Stimulated activated CD4-positive, alpha-beta T cell treated with anti-CD3 and anti-CD28 coated beads, Interleukin-1b, Interleukin-23, amount 100 ng/mL, for 48 hours (primary cell): ENCODE measurements at regions not wholly inside any gene's neighbourhood (a gene's known extent, or its start where the extent isn't known, plus 50 kb on each side); places are given as distances from the start of the nearest gene placed in this dataset.
A peak's percentile ranks its signal among the peaks of the same experiment; 100 is the strongest.
"Not testable (repeated sequence)": the region's sequence is repeated elsewhere in the genome, so short reads cannot be mapped to it uniquely, and the experiment has no call there.

Source experiments
- DNase-seq: peaks from one replicate; pipeline ENCODE4 v3.0.0-alpha.2; 2020

DNA sequence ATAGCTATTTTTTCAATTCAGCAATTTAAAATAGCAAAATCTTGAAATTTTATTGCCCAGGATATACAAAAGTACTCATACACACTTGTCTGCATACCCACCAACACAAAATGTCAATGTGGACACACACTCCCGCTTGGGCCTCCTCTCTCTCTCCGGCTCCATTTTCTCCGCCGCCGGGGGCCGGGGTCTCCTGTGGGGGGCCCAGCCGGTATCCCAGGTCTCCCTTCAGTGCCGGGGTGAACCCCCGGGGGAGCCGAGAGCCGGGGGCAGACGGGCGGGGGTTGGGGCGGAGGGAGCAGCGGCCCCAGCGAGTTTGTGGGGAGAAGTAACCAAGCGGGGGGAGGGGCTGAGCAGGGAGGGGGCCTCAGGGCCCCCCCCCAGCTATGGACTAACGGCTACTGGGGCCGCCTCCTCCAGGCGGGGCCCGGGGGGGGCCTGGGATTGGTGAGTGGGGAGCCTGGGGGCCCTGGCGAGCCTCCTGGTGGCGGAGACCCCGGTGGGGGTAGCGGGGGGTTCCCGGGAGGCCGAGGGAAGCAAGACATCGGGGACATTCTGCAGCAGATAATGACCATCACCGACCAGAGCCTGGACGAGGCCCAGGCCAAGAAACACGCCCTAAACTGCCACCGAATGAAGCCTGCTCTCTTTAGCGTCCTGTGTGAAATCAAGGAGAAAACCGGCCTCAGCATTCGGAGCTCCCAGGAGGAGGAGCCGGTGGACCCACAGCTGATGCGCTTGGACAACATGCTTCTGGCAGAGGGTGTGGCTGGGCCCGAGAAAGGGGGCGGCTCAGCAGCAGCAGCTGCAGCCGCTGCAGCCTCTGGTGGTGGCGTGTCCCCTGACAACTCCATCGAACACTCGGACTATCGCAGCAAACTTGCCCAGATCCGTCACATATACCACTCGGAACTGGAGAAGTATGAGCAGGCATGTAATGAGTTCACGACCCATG lies 56.6 kb downstream of the CHST2 start:
- not testable (repeated sequence) for DNase-seq

DNA sequence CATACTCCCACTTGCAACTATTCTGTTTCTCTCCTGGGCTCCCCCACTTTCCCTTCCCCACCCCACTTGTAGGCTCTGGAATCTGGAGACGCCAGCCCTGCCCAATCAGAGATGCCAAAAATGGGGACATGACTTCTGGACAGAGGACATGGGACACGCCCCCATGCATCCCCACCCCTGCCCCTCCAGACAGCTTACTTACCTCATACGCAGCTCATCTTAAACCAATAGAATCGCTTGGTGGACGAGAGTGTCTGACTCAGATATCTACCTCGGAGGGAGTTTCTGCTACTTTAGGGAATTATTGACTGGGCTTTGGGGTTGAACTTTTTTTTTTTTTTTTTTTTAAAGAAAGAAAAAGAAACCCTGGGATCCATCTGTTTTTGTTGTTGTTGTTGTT lies 58.4 kb downstream of the CHST2 start:
- DNase-seq, result not testable (repeated sequence)

DNA sequence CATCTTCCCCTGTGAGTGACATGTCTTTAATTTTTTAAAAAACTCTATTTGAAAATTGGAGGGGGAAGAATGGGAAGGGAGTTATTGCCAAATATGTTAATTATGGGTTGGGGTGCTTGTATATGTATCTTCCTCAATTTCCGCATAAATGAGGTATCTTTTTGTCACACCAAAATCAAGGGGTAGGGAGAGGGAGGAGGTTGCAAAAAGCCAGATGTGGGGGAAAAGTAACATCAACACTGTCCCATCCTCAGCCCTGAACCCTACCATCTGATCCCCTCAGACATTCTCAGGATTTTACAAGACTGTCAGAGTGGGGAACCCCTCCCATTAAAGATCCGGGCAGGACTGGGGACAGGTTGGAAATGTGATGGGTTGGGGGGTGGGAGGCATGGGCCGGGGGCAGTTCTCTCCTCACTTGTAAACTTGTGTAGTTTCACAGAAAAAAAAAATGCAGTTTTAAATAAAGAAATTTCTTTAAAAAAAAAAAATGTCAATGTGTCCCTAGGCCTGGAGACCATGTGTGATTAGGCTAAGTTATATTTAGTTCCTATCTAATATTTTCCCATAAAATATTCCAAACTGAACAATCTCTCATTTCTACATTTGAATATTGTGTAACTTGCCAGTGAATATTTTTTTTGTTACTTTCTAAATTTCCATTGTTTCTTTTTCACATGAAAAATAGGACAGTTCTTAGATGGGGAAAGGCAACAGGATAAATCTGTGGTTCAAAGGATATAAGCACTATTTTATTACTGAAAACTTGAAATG lies 59.4 kb downstream of the CHST2 start:
- DNase-seq, result not testable (repeated sequence)

DNA sequence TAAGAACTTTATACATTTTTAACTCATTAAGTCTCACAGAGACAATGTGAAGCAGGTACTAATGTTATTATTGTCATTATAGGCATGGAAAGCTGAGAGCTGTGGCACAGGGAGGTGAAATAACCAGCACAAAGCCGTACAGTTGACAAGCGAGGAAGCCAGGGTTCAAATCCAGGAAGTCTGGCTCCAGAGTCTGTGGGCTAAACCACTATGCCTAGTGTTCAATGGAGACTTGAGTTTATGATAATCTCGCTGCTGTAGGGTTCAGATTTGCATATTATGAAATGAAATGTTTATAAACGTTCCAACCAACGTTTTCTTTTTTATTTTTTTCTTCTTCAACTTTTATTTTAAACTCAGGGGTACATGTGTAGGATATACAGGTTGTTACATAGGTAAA lies 60.0 kb downstream of the CHST2 start:
- no peak for DNase-seq

DNA sequence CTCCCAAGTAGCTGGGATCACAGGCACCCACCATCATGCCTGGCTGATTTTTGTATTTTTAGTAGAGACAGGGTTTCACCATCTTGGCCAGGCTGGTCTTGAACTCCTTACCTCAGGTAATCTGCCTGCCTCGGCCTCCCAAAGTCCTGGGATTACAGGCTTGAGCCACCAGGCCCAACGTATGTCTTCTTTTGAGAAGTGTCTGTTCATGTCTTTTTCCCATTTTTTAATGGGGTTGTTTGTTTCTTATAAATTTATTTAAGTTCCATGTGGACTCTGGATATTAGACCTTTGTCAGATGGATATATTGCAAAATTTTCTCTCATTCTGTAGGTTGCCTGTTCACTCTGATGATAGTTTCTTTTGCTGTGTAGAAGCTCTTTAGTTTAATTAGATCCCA lies 61.3 kb downstream of the CHST2 start:
- not testable (repeated sequence) for DNase-seq

DNA sequence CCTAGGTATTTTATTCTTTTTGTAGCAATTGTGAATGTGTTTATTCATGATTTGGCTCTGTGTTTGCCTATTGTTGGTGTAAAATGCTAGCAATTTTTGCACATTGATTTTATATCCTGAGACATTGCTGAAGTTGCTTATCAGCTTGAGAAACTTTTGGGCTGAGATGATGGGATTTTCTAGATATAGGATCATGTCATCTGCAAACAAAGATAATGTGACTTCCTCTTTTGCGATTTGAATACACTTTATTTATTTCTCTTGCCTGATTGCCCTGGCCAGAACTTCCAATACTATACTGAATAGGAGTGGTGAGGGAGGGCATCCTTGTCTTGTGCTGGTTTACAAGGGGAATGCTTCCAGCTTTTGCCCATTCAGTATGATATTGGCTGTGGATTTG lies 62.4 kb downstream of the CHST2 start:
- DNase-seq, result not testable (repeated sequence)

DNA sequence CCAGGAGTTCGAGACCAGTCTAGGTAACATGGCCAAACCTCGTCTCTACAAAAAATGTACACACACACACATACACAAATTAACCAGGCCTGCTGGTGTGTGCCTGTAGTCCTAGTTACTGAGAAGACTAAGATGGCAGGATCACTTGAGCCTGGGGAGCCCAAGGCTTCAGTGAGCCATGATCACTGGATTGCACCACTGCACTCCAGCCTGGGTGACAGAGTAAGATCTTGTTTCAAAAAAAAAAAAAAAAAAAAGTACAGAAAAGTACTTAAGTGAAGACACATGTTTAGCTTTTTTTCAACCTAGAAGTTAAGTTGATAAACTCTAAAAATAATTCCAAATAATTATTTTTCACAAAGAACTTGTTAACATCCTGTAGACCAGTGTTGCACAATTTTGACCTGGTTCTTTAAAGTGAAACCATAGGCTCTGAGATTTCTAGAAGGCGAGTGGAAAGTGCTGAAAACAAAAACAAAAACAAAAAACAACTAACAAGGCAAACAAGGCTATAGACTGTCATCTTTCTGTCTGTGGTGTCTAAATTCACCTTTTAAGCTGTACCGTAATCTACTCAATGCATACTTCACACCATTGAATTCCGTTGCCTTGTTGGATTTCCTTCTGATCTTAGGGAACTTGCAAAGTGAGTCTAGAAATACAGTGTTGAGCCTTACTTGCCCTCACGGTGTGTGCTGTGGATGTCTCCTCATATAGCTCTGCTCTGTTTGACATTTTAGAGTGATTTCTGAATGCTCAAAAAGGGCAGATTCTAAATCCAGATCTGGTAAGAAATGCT lies 63.5 kb downstream of the CHST2 start:
- DNase-seq, result no peak

DNA sequence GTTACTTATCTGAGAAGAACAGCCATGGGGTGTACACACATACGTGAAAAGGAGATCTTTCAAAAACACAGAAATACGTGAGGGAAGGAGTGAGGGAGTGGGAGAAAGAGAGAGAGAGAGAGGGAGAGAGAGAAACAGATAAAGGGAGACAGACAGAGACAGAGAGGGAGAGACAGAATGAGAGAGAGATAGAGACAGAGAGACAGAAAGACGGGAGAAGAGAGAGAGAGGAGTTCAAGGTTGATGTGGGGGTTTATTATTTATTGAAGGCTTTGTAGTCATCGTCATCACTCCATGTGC lies 64.0 kb downstream of the CHST2 start:
- no peak for DNase-seq

DNA sequence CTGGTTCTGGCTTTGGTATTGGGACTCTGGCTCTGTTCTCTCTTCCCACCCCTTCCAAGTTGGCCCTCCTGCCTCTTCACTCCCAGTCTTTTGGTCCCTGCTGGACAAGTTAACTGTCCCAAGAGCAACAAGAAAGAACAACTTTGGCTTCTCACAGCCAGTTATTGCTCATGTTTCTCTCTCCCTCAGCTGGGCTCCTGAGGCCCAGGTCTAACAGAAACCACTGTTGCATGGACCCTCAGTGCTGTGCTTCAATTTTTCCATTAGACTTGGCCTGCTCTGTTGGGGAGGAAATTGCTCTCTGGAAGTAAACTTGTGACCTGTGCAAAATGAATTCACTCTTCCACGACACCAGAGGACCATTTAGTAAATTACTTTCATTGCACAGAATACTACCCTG lies 64.5 kb downstream of the CHST2 start:
- DNase-seq, result no peak

DNA sequence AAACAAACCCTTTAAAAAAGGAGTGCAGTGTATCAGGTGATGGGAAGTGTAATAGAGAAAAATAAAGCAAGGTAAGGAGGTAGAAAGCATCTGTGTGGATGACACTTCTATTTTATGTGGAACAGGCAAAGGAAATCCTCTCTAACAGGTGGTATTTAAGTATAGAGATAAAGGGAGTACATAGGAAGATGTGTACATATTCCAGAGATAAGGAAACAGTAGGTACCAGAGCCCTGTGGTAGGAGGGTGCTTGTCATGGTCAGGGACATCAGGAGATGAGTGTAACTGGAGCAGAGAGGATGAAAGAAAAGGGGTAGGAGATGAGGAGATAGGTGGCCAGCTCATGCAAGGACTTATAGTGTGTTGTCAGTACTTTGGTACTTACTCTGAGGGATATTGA lies 65.8 kb downstream of the CHST2 start:
- DNase-seq, result no peak

DNA sequence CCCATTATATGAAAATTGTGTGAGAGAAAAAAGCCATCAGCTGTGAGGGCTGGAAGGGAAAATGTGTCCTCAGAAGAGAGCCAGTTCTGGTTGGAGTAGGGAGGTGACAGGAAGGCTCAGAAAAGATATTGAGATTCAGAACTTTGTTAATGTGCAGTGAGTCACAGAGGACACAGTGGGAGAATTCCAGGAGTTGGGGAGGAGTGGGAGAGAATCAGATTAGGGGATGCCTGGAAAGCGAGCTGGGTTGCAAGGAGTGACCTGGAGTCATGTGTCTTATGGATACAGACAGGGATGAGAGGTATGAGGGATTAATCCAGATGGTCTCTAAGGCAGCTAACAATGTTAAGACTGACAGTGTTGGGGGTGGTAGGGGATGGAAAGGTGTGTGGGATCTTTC lies 67.5 kb downstream of the CHST2 start:
- no peak for DNase-seq

DNA sequence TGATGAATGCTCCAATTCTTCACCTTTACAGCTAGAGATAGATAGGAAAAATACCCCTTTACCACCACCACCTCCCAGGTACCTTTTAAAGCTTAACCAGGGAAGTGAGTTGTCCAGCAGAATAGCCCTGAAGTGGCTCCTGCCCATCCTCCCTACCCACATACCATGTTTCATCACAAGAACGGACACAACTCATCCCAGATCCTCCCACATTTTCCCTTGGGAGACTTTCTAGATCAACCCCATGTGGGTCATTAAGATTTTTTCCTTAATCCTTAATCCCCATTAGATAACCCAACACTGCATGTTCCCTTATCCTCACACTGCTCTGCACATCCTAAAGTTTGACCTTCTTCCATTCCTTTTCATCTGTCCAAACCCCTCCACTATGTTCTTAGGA lies 69.3 kb downstream of the CHST2 start:
- no peak for DNase-seq

DNA sequence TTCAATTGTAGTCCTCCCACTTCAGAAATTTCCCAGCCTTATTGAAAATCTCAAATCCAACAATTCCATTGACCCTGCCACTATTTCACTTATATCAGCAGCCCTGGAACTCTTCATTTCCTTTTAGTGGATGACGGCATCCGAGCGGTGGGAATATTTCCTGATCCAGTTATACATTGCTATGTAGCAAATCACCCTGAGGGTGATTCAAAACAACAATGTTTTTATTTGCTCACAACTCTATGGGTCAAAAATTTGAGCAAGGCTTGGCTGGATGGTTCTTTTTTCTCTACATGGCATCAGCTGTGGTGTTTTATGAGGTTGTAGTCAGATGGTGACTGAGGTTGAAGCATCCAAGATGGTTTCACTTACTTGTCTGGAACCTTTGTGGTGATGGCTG lies 70.5 kb downstream of the CHST2 start:
- DNase-seq, result no peak

DNA sequence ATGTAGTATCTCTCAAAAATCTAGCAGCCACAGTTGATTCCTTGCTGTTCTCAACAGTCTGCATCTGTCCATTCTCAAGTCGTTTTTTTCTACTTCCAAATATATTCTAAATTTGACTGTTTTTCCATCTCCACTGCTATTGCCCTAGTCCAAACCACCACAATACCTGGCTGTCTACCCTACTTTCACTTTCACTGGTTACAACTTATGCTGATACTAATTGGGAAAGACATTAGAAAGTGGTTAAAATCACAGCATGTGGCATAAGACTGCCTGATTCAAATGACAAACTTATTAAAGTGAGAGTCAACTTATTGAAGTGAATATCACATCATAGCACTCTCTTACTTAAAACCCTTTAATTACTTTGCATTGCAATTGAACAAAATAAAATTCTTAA lies 72.6 kb downstream of the CHST2 start:
- DNase-seq, result no peak

DNA sequence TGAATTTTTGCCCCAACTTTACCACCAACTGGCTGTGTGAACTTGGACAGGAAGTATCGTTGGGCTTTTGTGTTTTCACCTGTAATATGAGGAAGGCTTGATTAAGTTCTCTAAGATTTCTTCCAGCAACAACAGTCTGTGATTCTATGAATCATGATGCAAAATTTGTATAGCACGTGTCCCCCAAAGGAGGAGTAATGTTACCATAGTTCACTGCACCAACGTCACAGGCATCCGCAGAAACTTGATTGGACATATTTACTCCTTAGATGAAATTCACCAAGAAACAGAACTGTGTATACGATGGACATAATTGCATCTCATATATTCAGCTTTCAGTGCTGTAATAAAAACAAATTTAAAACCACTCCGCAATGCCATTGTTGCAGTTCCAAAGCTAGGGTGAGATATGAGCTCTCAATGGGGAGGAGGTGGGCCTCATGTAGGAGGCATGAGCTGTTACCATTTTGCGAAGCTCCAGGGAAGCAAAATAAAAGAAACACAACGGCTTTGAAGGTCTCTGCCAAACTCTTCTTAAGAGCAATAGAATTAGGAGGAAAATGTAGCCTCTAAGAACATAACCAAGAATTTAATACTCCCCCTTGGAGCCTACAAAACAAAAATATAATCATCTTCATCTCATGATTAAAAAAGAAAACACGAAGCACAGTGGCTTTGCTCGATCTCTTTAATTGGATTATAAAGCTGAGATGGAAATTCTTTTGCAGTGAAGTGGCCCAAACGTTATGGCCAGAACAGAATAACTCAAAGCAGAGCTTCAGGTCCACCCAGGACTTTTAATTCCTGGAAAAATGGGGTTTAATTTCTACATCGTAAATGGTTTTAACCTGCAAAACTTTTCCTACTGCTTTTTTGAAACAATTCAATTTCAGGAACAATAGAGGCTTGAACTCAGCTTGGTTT lies 80.7 kb downstream of the CHST2 start:
- DNase-seq, result no peak

DNA sequence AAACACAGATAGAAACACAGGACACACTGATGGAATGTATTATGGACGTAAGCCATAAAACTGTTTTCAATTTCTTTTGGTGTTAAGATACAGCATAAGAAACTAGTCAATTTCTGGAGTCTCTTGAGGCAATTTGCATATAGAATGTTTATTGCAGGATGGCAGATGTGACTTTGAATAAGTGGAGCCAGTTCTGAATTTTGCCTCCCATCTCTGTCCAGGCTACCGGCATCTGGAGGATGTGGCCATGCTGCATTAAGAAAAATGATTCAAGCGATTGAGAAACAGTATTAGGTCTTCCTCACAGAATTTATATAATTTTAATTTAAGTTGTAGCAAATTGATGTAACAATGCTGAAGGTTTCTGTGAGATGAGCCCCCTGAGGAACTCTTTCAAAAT lies 81.5 kb downstream of the CHST2 start:
- DNase-seq, result no peak

DNA sequence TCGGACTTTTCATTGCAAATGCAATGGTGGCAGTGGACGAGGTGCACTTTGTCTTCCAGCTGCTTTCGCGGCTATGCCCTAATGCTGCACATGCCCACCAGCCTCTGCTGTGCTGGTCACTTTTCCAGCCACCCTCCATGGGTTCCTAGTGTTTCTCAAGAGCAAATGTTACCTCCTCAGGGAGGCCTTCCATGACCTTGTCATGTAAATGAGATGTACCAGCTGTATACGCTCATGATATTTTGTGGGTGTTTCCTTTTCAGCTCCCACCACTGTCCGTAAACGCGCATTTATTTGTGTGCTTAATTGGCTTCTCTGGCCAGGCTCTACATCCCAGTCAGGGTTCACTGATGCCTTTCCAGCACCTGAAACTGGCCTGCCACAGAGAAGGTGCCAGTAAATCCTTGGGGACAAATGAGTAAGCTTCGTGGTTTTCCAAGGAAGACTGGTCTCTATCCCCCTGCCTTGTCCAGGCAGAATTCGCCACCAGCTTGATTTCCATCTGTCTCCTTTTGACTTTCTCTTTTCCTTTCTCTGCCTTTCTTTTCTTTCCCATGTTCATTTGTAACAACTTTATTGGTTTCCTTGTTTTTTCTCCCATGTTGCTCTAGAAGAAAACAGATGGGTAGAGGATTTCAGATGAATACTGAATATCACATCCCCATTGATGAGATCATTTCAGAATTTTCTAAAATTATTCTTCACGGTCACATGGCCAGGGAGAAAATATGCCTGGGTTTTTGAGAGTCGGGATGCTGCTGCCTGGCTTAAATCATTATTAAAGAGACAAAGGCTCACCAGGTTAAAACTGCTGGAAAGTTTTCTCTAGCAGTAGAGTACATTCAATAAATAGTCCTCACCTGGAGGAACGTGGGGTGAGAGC lies 82.5 kb downstream of the CHST2 start:
- no peak for DNase-seq

DNA sequence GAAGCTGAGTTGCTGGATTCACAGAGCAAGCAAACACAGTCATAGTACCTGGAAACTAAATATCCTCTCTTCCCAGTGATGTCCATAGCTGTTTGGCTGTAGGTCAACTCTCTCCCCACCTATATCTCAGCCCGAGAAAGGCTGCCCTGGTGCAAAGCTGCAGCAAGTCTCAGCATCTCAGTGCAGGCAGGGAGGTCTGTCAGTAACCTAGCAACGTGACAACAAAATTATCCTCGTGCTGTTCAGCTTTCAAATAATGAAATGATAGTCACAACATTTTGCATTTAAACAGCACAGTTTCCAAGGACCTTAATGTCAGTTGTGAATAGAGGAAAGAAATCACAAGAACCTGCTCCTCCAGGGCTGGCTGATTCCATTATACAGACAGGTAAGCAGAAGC lies 83.6 kb downstream of the CHST2 start:
- no peak for DNase-seq

DNA sequence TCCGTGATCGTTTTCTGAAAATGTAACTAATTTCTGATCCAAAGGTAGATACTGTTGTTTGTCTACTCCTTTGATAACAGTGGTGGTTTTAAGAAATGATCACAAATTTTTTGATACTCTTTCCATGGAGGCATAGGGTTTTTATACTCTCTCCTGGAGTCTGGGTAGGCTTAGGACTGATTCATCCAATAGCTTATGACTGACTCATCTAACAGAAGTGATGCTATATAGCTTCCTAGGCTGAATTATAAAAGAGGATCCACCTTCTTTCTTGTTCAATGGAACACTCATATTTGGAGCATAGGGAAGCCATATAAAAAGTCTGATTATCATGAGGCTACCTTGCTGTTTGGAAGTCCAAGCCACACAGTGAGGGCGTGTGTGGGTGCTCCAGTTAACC lies 84.3 kb downstream of the CHST2 start:
- no peak for DNase-seq

DNA sequence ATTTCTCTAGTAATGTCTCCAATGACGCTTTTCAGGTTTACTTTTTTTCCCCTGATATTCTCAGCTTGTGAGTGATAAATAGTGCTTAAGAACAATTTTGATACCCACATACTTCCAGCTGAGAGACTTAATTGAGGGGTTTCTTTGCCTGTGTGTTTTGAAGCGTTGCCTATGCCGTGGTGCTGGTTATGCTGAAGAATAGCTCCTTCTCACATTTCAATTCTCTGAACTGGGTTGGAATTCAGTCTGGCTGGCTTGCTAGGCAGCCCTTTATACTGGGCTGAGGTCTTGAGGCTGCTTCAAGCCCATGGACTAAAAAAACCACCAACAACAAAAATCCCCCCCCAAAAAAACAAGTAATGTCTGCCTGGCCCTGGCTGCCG lies 87.4 kb downstream of the CHST2 start:
- no peak for DNase-seq

DNA sequence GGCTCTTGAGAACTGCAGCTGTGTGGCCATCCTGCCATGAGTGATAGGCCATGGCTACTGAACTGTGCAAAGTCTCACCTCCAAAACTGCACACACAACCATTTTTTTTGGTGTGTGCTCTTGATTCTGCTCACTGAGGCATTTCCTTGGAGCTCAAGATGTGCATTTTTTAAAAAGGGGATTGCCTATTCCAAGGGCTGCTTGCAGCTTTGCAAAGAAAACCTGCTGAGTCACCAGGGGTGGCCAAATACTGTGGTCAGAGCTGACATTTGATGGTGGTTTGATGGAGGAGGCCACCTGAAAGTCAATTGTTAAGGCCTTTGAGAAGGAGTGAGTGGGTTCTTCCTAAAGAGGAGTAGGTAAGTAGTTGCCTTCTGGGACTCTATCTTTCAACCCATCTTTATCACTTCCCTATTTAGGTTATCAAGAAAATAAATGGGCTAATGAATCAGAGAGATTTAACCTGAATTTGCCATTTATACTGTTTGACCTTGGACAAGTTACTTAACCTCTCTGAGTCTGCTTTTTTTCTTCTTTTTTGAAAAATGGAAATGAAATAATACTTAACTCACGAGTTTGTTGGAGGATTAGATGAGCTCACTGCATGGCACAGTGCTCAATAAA lies 87.9 kb downstream of the CHST2 start:
- DNase-seq, result peak; percentile 5
